RCC 7860 (cell line): ENCODE measurements at regions not wholly inside any gene's neighbourhood (a gene's known extent, or its start where the extent isn't known, plus 50 kb on each side); places are given as distances from the start of the nearest gene placed in this dataset.
"Not testable (repeated sequence)": the region's sequence is repeated elsewhere in the genome, so short reads cannot be mapped to it uniquely, and the experiment has no call there.

Experiments used
- DNase-seq: peaks from one replicate; pipeline ENCODE4 v3.0.0-alpha.2; 2015; ENCODE audit warnings: low spot score
- FAIRE-seq: peaks from 2 replicates; lab custom pipeline; 2012; peaks lifted over from hg19 to GRCh38; lab: Jason Lieb, UNC

DNA sequence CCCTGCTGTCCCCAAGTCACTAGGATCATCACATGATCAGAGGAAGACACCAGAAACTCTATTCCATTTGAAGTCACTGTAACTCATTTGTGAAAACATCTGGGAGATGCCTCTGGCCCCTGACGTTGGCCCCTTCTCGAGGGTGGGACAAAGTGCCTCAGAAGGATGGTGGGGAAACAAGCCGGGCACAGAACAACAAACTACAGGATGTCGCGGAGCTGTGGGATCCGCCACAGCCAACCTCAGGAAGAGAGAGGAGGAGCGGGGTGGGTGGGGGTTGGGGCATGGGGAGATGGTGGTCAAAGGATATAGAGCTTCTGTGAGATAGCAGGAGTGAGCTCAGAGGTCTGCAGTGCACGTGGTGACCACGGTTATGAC, 265.6 kb upstream of the TCERG1L start:
- no peak for DNase-seq
- no peak for FAIRE-seq

DNA sequence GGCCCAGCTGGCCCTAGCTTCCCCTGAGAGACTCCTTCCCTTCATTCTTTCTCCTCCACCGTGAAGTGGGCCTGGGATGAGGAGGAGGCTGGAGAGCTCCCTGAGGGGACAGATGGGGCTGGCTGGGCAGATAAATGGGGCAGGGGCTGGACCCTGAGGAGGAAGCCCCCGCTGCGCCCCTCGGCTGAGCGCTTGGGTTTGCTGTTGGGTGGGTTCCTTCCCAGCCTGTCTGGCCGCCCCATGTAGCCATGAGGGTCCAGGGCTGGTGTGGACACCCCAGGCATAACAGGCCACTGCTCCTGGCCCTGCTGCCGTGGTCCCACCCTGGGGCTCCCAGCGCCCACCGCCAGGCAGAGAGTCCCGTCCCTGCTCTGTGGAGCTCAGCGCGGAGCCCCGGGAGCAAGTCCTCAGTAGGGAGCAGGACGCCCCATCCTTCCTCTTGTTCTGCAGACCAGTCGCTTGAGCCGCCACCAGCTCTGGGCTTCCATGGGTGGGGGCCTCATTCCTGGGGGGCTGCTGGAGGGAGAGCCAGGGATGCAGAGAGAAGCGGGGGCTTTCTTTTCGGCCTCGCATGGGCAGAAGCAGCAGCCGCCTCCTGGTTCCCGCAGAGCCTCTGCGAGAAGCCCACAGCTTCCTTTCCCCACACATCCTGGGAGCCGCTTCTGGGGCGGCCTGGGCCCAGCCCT, 266.4 kb upstream of the TCERG1L start:
- FAIRE-seq: no peak
- DNase-seq: no peak

DNA sequence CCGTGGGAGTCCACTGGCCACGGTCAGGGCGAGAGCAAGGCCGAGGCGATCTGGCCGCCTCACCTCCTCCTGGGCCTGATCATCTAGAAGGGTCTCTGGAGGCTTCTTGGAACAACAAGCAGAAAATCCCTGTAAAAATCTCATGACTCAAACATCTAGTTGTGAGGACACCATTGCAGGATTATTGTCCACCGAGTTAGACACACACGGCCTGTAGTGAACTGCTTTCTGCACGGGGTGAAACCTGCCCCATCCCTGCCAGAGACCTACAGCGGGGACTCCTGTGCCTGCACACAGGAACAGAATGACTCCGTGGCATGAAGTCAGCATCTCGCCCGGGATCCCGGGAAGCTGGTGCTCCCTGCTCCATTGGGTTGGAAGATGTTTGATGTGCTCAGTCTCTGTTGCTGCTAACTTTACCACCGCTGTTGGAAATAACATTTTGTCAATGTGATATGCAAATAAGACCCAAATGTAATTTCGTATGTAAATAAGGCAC, 267.0 kb upstream of the TCERG1L start:
- FAIRE-seq (no peak), DNase-seq (no peak)

DNA sequence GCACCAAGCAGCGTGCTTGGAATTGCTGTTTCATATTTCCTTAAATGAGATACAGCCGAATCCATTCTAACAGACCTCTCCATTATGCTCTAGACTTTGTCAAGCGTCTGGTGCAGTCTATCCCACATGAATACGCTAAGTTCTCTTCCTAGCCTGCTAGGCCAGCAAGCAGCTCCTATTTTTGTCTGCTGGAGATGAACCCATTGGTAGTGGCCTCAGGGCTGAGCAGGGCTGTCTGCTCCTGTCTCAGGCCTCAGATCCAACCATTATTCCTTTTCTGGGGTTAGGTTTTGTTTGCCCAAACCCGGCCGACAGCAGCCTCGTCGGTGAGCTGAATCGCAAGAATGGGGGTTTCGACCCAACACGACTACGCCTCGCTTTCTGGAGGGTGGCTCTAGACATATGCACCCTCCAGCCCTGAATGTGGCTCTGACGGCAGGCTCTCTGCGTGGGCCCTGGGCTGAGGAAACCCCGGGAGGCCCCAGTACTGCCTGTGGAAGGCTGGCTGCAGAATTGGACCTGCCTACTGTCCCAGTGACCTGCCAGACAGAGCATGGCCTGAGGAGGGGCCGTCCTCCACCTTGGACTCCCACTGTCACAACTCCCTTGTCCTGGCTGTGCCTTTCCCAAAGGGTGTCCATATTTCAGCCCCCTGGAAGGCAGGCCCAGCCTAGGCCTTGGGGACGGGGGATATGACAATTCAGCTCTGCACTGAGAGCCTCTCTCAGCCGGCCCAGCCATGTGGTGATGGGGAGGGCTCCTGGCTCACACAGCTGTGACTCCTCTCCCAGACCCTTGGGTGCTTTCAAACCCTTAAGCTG, 267.9 kb upstream of the TCERG1L start:
- FAIRE-seq (no peak), DNase-seq (no peak)

DNA sequence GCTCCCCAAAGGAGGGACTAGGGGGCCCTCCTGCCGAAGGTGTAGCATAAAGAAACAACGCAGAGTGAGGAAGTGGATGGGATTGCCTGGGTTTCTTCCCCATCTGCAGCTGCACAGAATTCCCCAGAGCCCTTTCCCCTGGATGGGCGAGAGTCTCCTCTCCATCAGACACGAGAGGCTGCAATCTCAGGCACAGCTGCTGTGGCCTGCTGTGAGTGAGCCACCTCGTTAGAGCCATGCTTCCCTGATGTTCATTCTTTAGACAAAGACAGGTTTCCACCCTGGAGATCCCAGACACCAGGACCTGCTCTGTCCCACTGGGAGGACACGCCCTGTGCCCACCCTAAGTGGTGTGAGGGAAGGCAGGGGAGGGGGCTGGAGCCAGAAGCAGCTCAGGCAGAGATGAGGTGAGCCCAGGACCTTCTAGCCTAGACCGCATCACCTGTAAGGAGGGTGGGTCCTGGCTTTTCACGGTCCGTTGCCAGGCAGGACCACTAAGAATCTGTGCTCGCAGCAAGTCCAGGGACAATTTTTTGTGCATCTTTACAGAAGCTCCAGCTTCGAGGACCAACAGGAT, 268.6 kb upstream of the TCERG1L start:
- DNase-seq: no peak
- FAIRE-seq: no peak

DNA sequence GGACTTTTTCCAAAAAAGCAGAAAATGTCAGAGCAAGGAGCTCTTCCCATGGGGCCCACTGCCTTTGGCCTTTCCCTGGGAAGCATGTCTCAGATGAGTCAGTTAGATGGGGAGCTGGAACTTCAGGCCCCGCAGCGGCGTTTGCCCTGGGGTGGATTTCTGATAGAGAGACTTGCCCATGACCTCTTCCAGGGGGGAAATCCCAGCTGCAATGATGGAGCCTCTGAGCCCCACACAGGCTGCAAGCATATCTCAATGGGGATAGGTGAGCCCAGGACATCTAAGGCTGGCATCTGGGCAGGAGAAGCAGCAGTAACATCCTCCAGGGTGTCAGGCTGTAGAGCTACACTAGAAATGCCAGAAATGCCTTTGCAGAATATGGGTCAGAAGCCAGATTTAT, 269.2 kb upstream of the TCERG1L start:
- FAIRE-seq: no peak
- DNase-seq: no peak

DNA sequence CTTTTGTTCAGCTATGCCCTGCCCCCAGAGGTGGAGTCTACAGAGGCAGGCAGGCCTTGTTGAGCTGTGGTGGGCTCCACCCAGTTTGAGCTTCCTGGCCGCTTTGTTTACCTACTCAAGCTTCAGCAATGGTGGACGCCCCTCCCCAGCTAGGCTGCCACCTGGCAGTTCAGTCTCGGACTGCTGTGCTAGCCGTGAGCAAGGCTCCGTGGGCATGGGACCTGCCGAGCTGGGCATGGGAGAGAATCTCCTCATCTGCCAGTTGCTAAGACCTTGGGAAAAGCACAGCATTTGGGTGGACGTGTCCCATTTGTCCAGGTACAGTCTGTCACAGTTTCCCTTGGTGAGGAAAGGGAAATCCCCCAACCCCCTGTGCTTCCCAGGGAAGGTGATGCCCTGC, 270.0 kb upstream of the TCERG1L start:
- DNase-seq, FAIRE-seq: not testable (repeated sequence)

DNA sequence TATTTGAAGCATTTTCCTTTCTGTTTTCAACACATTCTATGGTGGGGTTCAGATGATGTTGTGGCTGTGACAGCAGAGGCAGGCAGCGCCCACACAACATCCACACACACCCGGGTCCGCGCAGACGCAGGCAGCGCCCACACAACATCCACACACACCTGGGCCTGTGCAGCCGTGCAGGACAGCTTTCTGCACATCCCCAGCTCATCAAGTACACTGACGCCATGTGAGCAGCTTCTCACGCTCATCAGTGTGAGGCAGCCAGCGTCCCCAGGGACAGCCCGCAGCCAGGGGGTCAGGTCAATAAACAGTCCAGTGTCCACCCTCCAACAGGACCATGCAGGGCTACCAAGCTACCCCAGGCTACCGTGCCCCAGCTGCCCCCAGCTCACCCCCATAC, 272.8 kb upstream of the TCERG1L start:
- FAIRE-seq (no peak), DNase-seq (no peak)

DNA sequence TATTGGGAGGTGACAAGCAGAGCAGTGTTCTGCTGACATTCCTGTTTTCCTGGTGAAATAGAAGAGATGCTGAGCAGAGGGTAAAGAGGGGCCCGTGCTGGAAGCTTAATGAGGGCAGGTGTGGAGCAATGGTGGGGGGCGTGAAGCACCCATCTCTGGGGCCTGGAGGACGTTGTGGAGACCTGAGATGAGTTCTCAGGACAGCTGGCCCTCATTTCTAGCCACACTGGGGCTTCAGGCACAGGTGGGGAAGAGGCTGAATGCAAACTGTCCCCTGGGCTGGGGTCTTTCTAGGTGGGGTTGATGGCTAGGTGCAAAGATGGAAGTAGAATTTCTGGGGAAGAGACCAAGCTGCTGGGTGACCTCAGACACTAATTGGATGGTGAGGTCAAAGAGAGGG, 274.2 kb upstream of the TCERG1L start:
- FAIRE-seq (no peak), DNase-seq (no peak)

DNA sequence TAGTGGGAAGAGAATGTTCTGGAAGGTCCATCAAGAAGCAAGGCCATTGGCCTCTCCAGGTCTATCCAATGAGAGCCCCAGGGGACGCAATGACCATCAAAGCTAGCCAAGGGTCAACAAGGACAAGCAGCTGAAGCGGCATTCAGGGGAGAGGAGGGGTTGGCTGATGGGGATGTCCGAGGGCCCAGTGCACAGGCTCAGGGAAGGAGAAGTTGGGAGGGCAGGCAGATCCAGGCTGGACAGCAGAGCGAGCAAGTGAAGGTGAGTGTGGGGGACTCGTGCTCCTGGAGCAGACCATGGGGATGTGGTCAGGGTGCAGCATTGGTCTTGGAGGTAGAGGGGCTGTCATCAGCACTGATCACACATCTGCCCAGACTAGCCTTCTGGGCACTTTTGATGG, 275.4 kb upstream of the TCERG1L start:
- no peak for FAIRE-seq
- DNase-seq: no peak

DNA sequence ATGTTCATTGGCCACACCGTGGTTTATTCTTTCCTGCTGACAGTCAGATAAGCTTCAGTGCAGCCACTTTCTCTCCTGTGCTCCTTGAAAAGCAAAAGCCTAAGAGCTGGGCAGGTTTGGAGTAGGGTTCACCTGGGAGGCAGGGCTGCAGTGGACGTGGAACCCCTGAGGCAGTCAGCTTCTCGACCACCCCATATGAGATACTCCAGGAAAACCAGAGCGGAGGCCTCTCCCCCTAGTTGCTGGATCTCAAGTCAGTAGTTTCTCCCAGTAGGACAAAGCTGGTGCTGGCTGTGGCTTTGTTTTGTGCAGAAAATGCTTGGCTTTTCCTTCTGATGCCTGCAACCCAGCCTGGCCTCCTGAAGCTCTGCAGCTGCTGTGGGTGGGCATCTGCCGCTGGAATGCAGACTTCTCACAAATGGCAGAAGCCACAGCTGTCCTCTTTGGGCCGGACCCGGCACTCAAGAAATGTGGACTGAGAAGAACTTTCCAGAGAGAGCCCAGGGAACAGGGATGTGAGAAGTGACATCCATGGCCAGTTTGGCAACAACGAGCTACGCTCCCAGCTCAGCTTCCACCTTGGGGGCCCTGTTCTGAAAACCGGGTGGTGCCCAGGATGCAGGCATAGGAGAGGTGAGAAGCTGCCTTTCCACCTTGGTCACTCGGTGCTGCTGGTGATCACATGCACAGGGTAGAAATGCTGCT, 276.6 kb upstream of the TCERG1L start:
- DNase-seq (no peak), FAIRE-seq (no peak)

DNA sequence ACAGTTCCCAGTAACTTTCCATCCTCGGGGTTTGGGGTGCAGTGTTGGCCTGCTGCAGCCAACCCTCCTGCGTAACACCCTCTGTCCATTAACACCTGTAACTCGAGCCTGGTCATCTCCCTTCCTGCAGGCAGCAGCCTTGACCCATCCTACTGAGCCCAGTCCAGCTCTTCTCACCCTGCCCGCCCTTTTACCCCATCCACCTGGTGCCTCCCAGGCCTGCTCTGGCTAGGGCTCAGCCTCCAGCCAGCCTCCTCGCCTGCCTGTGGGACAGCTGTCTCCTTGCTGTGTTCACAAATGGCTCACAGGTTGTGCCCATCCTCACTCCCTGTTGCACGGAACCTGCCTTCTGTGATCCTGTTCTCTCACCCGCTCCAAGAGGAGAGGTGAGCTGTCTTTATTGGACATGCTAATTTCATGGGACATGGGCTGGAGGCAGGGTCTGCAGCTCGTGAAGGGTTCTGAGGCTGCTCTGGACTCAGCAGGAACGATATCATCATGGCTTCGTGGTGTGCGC, 277.2 kb upstream of the TCERG1L start:
- no peak for FAIRE-seq
- no peak for DNase-seq

DNA sequence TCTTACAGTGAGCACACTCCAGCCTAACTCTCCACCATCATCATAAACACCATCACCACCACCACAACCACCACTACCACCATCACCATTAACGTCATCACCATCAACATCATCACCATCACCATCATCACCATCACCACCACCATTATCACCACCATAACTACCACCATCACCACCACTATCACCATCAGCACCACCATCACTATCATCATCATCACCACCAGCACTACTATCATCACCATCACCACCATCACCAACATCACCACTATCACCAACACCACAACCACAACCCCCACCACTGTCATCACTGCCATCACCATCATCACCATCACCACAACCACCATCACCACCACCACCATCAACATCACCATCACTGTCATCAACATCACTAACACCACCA, 279.0 kb upstream of the TCERG1L start:
- no peak for DNase-seq
- FAIRE-seq: no peak

DNA sequence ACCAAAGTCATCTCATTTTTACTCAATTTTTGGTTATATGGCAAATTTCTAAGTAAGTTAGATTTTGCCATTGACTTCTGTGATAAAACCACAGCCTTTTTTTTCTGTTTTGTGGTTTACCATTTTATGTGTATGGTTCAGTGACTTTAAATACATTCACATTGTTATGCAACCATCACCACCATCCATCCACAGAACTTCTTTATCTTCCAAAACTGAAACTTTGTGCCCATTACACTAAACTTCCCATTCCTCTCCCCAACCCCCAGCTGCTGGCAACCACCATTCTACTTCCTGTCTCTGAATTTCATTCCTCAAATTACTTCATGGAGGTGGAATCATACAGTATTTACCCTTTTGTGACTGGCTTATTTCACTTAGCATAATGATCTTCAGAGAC, 280.4 kb upstream of the TCERG1L start:
- no peak for DNase-seq
- FAIRE-seq: no peak

DNA sequence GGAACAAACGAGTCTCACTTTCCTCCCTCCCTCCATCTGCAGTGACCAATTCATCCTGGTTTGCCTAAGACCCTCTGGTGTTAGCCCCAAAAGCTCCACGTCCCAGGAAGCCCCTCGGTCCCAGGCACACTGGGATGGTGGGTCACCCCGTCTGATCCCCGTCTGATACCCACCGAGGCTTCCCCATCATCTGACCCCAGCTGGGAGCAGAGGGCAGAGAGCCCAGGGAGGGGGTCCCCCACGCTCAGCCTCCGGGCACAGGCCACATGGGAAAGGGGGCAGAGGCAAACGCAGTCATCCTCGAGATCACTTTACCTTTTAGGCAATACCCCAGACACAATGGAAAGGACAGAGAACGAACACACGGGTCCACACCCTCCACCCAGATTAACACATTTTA, 291.6 kb upstream of the PPP2R2D start:
- DNase-seq: no peak
- no peak for FAIRE-seq

DNA sequence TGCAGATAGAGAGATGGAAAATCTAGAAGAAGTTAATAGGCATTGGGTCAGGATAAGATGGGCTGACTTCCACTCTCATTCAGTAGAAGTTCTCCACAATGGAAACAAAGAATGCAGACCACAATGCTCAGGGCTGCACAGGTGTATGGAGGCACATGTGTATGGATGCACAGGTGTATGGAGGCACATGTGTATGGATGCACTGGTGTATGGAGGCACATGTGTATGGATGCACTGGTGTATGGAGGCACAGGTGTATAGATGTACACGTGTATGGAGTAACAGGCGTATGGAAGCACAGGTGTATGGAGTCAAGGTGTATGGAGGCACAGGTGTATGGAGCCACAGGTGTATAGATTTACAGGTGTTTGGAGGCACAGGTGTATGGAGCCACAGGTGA, 285.7 kb upstream of the PPP2R2D start:
- DNase-seq: no peak

DNA sequence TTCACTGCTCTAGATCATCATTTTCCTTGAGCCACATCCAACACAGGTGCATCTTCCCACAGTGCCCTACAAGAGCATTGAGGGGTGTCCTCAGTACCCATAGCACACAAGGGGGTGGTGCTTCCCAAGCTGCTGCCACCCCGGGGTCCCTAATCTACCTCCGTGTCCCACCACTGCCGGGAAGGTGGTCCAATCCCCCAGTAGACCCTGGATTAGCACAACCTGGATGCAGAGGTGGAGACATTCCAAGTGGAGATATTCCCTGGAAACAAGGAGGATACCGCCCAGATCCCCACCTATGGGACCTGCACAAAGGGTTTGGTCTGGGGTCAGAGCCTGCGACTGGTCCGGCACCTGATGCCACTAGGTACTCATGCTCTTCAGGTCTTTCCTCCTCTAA, 284.8 kb upstream of the PPP2R2D start:
- DNase-seq: no peak
- FAIRE-seq: no peak

More for the DNA sequence above, 285.7 kb upstream of the PPP2R2D start:
- no peak for FAIRE-seq

DNA sequence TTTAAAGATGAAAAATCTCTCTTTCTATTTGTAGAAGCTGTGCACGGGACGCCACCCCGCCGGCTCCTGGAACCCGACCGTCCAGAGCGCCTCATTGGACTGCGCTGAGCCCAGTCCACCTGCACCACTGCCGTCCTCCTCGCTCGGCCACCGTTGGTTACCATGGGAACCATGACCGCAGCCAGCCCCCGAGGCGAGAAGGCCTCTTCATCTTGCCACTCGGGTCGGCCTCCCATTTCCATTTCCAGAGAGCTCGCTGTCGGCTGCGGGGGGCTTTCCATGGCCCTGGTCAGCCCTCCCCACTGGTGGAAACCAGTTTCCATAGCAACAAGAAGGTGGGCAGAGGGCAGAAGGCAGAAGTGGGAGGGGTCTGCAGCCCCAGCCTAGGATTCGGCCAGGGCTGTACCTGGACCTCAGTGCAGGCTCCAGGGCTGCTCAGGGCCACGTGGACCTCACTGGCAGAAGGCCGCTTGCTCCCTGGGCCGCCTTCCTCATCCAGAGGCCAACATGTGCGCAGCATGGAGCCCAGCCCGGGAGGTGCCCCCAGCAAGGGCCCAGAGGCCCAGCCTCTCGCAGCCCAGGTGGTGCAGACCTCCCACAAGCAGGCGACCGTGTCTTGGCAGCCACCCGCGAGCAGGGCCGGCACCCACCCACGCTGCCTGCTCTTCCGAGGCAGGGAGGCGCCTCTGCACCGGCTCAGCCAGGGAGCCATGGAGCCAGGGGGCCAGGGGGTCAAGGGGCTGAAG, 283.5 kb upstream of the PPP2R2D start:
- FAIRE-seq: no peak
- DNase-seq: no peak

DNA sequence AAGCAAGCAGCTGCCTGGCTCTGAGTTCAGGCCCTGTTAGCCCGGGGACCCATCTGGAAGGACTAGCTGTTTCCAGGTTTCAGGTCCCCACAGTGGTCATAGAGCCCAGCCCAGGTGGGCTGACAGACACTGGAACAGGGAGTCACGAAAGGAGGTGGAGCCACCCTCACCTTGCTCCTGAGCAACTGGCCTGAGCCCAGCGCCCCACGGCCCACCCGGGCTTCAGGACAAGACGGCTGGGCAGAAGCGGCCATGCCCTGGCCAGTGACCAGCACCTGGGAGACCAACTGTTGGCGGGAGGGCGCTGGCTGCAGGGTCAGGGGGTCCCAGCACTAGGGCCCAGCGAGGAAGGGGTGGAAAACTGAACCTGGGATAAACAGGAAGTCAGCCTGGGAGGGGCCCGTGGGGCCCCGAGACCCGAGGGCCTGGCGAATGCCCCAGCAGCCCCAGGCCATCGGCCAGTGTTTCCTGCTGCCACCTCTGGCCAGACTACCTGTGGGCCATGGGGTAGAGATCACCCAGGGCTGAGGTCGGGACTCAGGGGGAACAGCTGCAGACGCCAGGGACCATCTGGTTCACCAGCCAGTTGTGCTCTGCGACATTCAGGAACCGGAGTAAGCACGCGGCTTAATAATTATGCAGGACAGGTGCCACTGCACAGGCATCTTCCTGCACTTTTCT, 282.1 kb upstream of the PPP2R2D start:
- FAIRE-seq: no peak
- no peak for DNase-seq

DNA sequence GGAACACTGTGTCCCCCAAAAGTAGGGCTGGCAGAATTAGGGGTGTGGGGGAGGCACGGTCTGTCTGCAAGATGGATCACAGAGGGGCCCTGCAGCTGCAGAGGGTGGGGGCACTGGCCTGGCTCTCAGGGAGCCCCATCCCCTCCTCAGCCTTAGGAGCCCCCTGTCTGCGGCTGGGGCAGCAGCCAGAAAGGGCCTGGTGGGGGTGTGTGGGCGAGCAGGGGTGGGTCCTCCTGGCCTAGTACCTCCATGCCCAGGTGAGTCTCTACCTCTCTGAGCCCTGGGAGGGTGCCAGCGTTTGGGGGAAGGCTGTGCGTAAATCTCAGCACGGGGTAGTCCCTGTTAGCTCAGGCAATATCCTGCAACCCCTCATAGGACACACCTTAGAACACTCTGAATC, 280.5 kb upstream of the PPP2R2D start:
- DNase-seq: no peak
- FAIRE-seq: no peak
